ENCODE measurements at regions not wholly inside any gene's neighbourhood (a gene's known extent, or its start where the extent isn't known, plus 50 kb on each side); places are given as distances from the start of the nearest gene placed in this dataset.

DNA sequence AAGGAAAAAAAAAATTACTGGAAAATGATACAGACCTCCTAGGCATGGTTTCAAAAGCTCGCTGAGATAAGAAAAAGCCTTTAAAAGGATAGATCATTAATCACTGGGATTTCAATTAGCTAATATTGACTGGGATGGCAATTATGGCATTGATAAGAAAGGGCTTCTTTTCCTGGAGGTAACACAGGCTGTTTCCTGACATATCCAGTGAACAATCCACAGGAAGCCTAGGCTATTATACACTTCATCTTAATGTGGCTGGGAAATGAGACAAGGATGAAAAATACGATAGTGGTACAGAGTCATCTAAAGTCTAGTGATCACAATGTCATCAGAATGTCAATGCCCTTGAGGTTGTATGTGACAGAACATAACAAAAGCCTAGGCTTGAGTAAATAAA lies 1579.3 kb downstream of the C4orf33 start:
- H3K4me3 ChIP-seq (ENCODE audit: low read length), result no peak overlapping the region
- H3K4me1 ChIP-seq (ENCODE audit: control insufficient read depth, low read depth, low read length), result peaks cover 25% of the 10 kb centered on the region
- no peak overlapping the region for H3K27ac ChIP-seq (ENCODE audit: low read length)
- H3K36me3 ChIP-seq (ENCODE audit: control insufficient read depth, low read depth, low read length), result no peaks in the 10 kb centered on the region
- no peaks in the 10 kb centered on the region for H3K9me3 ChIP-seq (ENCODE audit: control insufficient read depth, low read depth, low read length)
- H3K9ac ChIP-seq (ENCODE audit: low read length), result no peak overlapping the region
- H3K27me3 ChIP-seq (ENCODE audit: control insufficient read depth, insufficient read depth, low read length), result no peaks in the 10 kb centered on the region

DNA sequence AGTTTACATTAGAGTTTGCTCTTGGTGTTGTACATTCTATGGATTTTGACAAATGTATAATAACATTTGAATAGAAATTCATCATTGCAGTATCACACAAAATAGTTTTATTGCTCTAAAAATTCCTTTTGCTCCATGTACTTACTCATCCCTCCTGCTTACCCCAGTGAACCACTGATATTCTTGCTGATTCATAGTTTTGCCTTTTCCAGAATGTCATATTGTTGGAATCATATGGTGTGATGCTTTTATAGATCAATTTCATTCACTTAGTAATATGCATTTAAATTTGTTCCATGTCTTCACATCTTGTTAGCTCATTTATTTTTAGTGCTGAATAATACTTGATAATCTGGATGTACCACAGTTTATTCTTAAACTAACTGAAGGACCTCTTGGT lies 1593.2 kb downstream of the C4orf33 start:
- Histone ChIP-seq H3K9ac (ENCODE audit: low read length) (no peak overlapping the region), H3K9me3 (ENCODE audit: control insufficient read depth, low read depth, low read length) (no peaks in the 10 kb centered on the region), H3K36me3 (ENCODE audit: control insufficient read depth, low read depth, low read length) (no peaks in the 10 kb centered on the region), H3K4me1 (ENCODE audit: control insufficient read depth, low read depth, low read length) (no peaks in the 10 kb centered on the region), H3K27me3 (ENCODE audit: control insufficient read depth, insufficient read depth, low read length) (no peaks in the 10 kb centered on the region), H3K27ac (ENCODE audit: low read length) (no peak overlapping the region), H3K4me3 (ENCODE audit: low read length) (no peak overlapping the region)

DNA sequence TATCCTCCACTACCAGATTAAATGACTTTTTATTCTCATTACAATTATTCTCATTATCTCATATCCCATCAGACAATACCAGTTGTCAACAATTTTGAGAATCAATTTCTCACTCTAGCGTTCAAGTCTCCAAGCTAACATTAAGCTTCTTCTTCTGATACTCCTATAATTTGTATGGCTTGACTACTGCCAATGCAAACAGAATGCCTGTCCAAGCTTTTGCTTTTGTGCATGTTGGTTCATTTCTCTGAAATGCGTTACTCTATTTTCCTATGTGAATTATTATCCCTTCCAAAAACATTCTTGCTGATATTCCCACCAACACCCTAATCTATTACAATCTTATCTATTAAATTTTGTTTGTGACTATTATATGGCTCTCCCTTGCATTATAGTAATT lies 1602.3 kb downstream of the C4orf33 start:
- Histone ChIP-seq H3K9ac (ENCODE audit: low read length) (no peak overlapping the region), H3K27ac (ENCODE audit: low read length) (no peak overlapping the region), H3K27me3 (ENCODE audit: control insufficient read depth, insufficient read depth, low read length) (no peaks in the 10 kb centered on the region), H3K9me3 (ENCODE audit: control insufficient read depth, low read depth, low read length) (no peaks in the 10 kb centered on the region), H3K4me3 (ENCODE audit: low read length) (no peak overlapping the region), H3K4me1 (ENCODE audit: control insufficient read depth, low read depth, low read length) (no peaks in the 10 kb centered on the region), H3K36me3 (ENCODE audit: control insufficient read depth, low read depth, low read length) (no peaks in the 10 kb centered on the region)

DNA sequence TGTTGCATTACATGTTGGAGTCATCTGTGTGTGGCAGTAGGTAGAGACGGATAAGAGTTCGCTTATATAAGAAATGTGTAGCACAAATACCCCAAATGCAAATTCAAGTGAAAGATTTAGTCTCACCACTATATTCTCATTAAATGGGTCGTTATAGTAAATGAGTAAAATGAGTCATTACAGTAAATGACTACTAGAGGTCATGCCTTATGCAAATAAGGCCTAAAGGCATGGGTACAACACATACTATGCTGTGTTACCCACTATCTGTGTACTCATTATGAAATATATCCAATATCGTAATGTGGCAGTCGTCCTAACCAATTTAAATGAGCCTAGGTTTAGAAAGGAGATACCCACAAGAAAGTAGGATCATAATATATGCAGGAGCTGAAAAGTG lies 1603.1 kb downstream of the C4orf33 start:
- H3K9ac ChIP-seq (ENCODE audit: low read length), result no peak overlapping the region
- H3K4me3 ChIP-seq (ENCODE audit: low read length), result no peak overlapping the region
- no peaks in the 10 kb centered on the region for H3K36me3 ChIP-seq (ENCODE audit: control insufficient read depth, low read depth, low read length)
- H3K27me3 ChIP-seq (ENCODE audit: control insufficient read depth, insufficient read depth, low read length), result no peaks in the 10 kb centered on the region
- no peak overlapping the region for H3K27ac ChIP-seq (ENCODE audit: low read length)
- no peaks in the 10 kb centered on the region for H3K9me3 ChIP-seq (ENCODE audit: control insufficient read depth, low read depth, low read length)
- H3K4me1 ChIP-seq (ENCODE audit: control insufficient read depth, low read depth, low read length), result no peaks in the 10 kb centered on the region

DNA sequence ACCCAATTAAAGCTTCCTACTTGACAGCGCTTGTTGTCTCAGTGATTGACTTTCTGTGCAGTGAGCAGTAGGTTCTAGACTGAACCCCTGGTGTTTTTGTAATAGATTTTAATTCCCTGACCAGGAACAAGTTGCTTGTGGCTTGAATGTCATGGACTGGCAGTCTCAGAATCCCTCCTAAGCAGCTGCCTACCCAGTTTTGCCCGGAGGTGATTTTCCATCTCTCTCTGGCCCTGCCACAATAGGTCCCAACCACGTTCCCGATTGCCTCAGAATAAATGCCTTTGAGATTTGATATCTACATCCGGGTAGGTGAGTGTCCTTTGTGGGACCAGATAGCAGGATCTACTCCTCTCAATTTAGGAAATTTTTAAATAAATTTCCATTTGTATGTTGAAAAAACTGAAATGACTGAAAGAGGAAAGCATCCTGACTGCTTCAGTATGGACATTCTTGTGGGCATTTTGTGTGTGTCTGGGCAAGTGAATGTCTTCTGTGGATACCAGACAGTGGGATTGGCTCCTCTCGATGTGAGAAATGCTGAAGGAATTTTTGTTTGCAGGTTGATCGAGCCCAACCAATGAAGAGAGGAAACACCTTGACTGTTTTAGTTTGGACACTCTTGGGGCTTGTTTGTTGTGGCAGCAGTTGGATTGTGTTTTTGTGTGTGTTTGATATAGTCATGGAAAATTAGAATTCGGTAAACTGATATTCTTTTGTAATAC lies 1607.4 kb downstream of the C4orf33 start:
- no peak overlapping the region for H3K27ac ChIP-seq (ENCODE audit: low read length)
- H3K4me3 ChIP-seq (ENCODE audit: low read length), result no peak overlapping the region
- no peaks in the 10 kb centered on the region for H3K4me1 ChIP-seq (ENCODE audit: control insufficient read depth, low read depth, low read length)
- H3K9me3 ChIP-seq (ENCODE audit: control insufficient read depth, low read depth, low read length), result no peaks in the 10 kb centered on the region
- H3K9ac ChIP-seq (ENCODE audit: low read length), result no peak overlapping the region
- H3K36me3 ChIP-seq (ENCODE audit: control insufficient read depth, low read depth, low read length), result no peaks in the 10 kb centered on the region
- no peaks in the 10 kb centered on the region for H3K27me3 ChIP-seq (ENCODE audit: control insufficient read depth, insufficient read depth, low read length)

DNA sequence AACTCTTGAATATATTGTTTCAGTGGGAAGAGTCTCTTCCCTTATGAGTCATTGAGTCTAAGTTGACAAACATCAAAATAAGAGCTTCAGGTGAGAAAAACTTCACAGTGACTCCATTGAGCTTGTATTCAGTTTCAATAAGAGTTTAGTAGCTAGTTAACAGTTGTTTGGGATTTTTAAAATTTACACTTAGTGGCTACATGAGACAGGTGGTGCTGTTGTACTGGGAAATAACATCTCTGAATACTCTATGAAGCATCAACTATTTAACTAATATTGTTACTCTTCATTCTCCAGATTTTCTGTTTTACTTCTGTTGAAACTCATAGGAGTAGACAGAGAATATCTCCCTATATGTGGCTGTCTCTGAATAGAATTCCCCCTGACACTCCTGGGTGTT lies 1609.1 kb downstream of the C4orf33 start:
- no peak overlapping the region for H3K27ac ChIP-seq (ENCODE audit: low read length)
- H3K36me3 ChIP-seq (ENCODE audit: control insufficient read depth, low read depth, low read length), result no peaks in the 10 kb centered on the region
- no peaks in the 10 kb centered on the region for H3K9me3 ChIP-seq (ENCODE audit: control insufficient read depth, low read depth, low read length)
- H3K4me1 ChIP-seq (ENCODE audit: control insufficient read depth, low read depth, low read length), result no peaks in the 10 kb centered on the region
- H3K27me3 ChIP-seq (ENCODE audit: control insufficient read depth, insufficient read depth, low read length), result no peaks in the 10 kb centered on the region
- no peak overlapping the region for H3K9ac ChIP-seq (ENCODE audit: low read length)
- no peak overlapping the region for H3K4me3 ChIP-seq (ENCODE audit: low read length)

DNA sequence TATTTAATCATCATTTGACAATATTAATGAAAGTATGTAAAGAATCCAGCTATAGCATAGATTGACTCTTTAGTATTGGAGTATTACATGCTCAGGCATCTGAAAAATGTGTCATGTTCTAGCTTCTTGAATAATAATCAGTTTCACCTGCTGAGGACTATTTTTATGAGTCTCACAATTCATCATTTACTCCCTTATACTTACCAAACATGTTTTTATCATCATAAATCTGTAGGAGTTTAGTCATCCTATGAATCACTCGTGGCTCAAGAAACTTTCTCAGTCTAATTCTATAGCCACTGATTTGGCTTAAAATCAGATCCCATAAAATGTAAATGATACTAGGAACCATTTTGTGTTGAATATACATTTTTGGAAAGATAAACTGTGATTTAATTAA lies 1616.1 kb downstream of the C4orf33 start:
- Histone ChIP-seq H3K36me3 (ENCODE audit: control insufficient read depth, low read depth, low read length) (no peaks in the 10 kb centered on the region), H3K9me3 (ENCODE audit: control insufficient read depth, low read depth, low read length) (no peaks in the 10 kb centered on the region), H3K27ac (ENCODE audit: low read length) (no peak overlapping the region), H3K4me1 (ENCODE audit: control insufficient read depth, low read depth, low read length) (no peaks in the 10 kb centered on the region), H3K9ac (ENCODE audit: low read length) (no peak overlapping the region), H3K4me3 (ENCODE audit: low read length) (no peak overlapping the region), H3K27me3 (ENCODE audit: control insufficient read depth, insufficient read depth, low read length) (no peaks in the 10 kb centered on the region)

DNA sequence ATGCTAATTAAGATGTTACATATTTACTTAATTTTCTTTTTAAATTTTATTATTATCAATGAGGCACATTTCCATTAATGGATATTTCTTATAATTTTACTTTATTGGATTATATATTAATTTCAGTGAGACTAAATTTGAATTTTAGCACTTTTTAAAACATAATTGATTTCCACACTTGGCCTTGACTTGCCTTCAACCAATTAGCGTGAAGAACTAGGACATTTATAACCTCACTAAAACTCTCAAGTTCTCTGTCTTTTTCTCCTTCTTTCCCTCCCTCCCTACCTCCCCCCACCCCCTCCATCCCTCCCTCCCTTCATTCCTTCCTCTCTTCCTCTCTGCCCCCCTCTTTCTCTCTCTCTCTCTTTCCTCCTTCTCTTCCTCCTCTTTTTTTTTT lies 1618.1 kb downstream of the C4orf33 start:
- H3K27me3 ChIP-seq (ENCODE audit: control insufficient read depth, insufficient read depth, low read length), result no peaks in the 10 kb centered on the region
- H3K36me3 ChIP-seq (ENCODE audit: control insufficient read depth, low read depth, low read length), result no peaks in the 10 kb centered on the region
- H3K4me3 ChIP-seq (ENCODE audit: low read length), result no peak overlapping the region
- no peak overlapping the region for H3K27ac ChIP-seq (ENCODE audit: low read length)
- no peaks in the 10 kb centered on the region for H3K4me1 ChIP-seq (ENCODE audit: control insufficient read depth, low read depth, low read length)
- no peaks in the 10 kb centered on the region for H3K9me3 ChIP-seq (ENCODE audit: control insufficient read depth, low read depth, low read length)
- H3K9ac ChIP-seq (ENCODE audit: low read length), result no peak overlapping the region

DNA sequence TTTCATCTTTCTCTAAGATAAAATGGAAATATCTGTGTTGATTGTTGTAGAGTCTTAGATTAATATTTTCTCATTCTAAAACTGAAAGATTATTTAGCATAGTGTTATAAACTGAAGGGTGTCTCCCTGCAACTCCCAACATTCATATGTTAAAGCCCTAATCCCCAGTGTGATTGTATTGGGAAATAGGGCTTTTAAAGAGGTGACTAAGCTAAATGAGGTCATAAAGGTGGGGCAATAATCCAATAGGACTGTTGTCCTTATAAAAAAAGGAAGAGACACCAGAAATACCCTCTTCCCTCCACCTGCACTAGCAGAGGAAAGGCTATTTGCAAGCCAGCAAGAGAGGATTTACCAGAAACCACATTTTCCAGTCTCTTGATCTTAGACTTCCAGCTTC lies 1626.4 kb downstream of the C4orf33 start:
- no peaks in the 10 kb centered on the region for H3K9me3 ChIP-seq (ENCODE audit: control insufficient read depth, low read depth, low read length)
- no peaks in the 10 kb centered on the region for H3K36me3 ChIP-seq (ENCODE audit: control insufficient read depth, low read depth, low read length)
- no peak overlapping the region for H3K4me3 ChIP-seq (ENCODE audit: low read length)
- no peak overlapping the region for H3K9ac ChIP-seq (ENCODE audit: low read length)
- H3K27me3 ChIP-seq (ENCODE audit: control insufficient read depth, insufficient read depth, low read length), result no peaks in the 10 kb centered on the region
- peaks cover 4% of the 10 kb centered on the region for H3K4me1 ChIP-seq (ENCODE audit: control insufficient read depth, low read depth, low read length)
- no peak overlapping the region for H3K27ac ChIP-seq (ENCODE audit: low read length)

DNA sequence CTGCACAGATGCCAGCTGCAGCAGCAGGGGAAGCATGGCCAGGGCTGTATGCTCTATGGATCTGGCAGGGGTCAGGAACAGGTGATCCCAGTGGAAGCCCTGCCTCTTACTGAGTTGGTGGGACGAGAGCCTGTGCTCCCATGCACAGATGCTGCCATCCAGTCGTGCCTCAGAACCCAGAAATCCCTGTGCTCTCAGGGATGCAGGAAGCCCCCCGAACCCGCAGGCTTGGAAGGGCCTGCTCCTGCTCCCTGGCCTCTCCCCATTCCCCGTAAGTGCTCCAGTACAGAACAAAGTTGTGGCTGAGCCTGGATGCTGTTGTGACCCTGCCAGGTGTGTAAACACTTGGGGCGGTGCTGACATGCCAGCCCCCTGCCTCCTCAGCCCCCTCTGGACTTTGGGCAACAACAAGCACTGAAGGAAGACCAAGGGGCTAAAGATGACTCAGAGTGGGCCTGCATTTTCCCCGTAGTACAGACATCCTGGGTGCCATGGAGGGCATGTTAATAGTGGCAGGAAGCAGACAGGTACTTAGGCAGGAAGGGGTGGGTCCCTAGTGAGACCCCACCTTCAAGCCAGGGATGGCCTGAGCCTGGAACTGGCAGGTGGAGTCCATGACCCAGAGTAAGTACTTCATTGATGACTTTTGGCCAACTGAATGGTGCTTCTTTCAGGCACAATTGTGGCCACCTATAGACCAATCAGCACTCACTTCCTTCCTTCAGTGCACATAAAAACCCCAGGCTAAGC lies 1640.7 kb downstream of the C4orf33 start:
- Histone ChIP-seq H3K27ac (ENCODE audit: low read length) (no peak overlapping the region), H3K4me3 (ENCODE audit: low read length) (no peak overlapping the region), H3K36me3 (ENCODE audit: control insufficient read depth, low read depth, low read length) (no peaks in the 10 kb centered on the region), H3K9me3 (ENCODE audit: control insufficient read depth, low read depth, low read length) (no peaks in the 10 kb centered on the region), H3K4me1 (ENCODE audit: control insufficient read depth, low read depth, low read length) (no peaks in the 10 kb centered on the region), H3K9ac (ENCODE audit: low read length) (no peak overlapping the region), H3K27me3 (ENCODE audit: control insufficient read depth, insufficient read depth, low read length) (no peaks in the 10 kb centered on the region)

DNA sequence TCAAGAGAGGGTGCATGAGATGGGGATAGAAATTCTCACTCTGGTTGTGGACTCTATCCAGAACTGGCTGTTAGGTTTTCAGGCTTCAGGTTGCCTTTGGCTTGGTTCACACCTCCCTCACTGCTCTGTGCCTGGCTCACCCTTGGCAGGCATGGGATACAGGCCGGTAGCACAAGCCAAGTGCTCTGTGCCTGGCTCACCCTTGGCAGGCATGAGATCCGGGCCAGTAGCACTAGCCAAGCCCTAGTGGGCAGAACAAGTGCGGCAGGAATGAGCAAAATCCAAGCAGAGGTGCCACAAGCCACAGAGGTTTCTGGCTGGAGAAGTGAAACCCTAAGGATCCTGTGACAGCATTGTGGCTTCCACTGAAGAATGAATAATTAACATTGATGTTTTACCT lies 1642.3 kb downstream of the C4orf33 start:
- Histone ChIP-seq H3K4me3 (ENCODE audit: low read length) (no peak overlapping the region), H3K4me1 (ENCODE audit: control insufficient read depth, low read depth, low read length) (no peaks in the 10 kb centered on the region), H3K36me3 (ENCODE audit: control insufficient read depth, low read depth, low read length) (no peaks in the 10 kb centered on the region), H3K27me3 (ENCODE audit: control insufficient read depth, insufficient read depth, low read length) (no peaks in the 10 kb centered on the region), H3K9ac (ENCODE audit: low read length) (no peak overlapping the region), H3K27ac (ENCODE audit: low read length) (no peak overlapping the region), H3K9me3 (ENCODE audit: control insufficient read depth, low read depth, low read length) (no peaks in the 10 kb centered on the region)

DNA sequence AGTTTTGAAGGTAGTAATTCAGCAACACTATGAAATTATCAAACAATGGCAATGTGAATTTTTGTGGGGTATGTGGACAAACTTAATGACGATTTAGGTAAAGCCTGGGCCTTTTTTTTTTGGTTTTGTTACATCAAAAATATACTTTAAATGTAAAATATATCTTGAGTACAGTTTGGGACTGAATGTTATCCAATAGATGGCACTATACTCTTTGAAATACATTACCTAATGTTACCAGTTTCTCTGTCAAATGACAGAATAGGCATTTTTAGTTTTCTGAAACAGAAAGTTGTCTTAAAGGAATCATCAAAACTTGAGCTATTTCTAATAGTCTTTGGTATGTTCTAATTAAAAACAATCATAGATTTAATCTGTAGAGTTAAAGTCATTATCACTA lies 1651.9 kb downstream of the C4orf33 start:
- Histone ChIP-seq H3K27me3 (ENCODE audit: control insufficient read depth, insufficient read depth, low read length) (no peaks in the 10 kb centered on the region), H3K9me3 (ENCODE audit: control insufficient read depth, low read depth, low read length) (no peaks in the 10 kb centered on the region), H3K4me3 (ENCODE audit: low read length) (no peak overlapping the region), H3K4me1 (ENCODE audit: control insufficient read depth, low read depth, low read length) (no peaks in the 10 kb centered on the region), H3K9ac (ENCODE audit: low read length) (no peak overlapping the region), H3K36me3 (ENCODE audit: control insufficient read depth, low read depth, low read length) (no peaks in the 10 kb centered on the region), H3K27ac (ENCODE audit: low read length) (no peak overlapping the region)

Measured in iPS-18a (cell line).